ENCODE measurements at regions not wholly inside any gene's neighbourhood (a gene's known extent, or its start where the extent isn't known, plus 50 kb on each side); places are given as distances from the start of the nearest gene placed in this dataset.
"Not testable (repeated sequence)": the region's sequence is repeated elsewhere in the genome, so short reads cannot be mapped to it uniquely, and the experiment has no call there.

DNA sequence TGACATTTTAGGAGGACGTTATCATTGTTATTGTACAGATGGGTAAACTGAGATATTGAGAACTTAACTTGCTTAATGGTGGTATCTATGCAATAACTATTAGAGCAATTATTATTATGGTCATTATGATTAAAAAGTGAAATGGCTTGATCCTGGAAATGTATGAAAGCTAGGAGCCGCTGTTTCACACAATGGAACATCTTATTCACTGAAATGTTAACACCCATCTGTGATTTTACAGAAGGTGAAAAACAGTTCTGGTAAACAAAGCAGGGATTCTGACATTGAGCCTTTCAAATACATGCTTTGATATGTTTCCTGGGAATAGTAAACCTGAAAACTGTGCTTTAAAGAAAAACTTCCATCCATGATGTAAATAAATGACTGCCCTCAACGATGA is 261.4 kb downstream of the BTG1 start:
- no peak for DNase-seq (ENCODE audit: low read depth)
- H3K4me3 ChIP-seq (ENCODE audit: low read length) = no peak overlapping the region
- no peak for TF ChIP-seq CTCF (conservative IDR thresholded peaks at IDR 0.05; ENCODE audit: low read length)

DNA sequence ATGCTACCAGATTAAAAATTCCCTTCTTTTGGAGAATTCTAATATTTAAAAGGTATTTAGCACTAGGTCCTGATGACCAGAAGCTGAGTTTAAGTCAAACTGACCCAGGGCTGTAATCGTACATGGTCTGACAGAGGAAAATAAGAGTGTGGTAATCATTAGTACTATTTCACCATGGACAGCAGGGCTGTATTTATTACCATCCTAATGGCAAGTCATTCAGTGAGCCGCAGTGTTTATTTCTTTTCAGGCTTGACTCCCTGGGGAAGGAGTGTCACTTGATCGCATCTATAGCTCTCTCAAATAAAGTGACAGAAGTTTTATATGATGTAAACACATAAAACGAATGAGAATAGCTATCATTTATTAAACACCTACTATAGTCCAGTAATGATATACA is 261.8 kb downstream of the BTG1 start:
- DNase-seq (ENCODE audit: low read depth) = no peak
- no peak overlapping the region for H3K4me3 ChIP-seq (ENCODE audit: low read length)
- no peak for TF ChIP-seq CTCF (conservative IDR thresholded peaks at IDR 0.05; ENCODE audit: low read length)

DNA sequence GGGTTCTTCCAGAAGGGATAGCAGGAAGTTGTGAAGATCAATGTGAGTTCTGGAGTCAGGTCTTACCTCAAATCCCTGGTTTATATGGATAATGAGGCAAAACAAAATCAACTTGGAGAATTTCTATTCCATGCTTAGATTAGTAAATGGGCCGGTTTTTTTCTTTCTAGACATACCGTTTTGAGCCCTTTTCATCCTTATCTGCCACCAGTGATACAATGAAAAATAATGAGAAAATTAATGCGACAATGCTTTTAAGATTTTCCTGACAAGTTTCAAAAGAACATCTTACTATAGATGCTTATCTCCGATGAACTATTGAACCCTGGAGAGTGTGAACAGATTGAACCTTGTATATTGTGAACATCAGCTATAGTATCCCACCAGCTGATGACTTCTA is 262.7 kb downstream of the BTG1 start:
- DNase-seq (ENCODE audit: low read depth) = no peak
- no peak for TF ChIP-seq CTCF (conservative IDR thresholded peaks at IDR 0.05; ENCODE audit: low read length)
- no peak overlapping the region for H3K4me3 ChIP-seq (ENCODE audit: low read length)

DNA sequence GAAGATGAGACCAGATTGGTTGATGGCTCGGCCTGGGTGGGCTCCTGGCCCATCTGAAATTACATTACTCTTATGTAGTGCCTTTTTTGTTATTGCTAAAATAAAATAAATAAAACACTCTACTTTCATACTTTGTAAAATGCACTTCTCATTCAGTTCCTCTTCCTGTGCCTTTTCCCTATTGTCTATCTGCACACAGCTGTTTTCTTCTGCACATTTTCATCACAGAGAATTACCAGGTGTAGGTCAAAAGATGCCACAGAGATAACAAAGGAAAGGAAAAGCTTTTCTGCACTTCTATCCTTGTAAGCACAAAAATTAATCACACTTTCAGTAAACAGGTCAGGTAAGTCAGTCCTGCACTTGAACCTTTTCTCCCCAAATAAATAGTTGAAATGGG is 265.1 kb downstream of the BTG1 start:
- no peak for DNase-seq (ENCODE audit: low read depth)
- H3K4me3 ChIP-seq (ENCODE audit: low read length) = no peak overlapping the region
- no peak for TF ChIP-seq CTCF (conservative IDR thresholded peaks at IDR 0.05; ENCODE audit: low read length)

DNA sequence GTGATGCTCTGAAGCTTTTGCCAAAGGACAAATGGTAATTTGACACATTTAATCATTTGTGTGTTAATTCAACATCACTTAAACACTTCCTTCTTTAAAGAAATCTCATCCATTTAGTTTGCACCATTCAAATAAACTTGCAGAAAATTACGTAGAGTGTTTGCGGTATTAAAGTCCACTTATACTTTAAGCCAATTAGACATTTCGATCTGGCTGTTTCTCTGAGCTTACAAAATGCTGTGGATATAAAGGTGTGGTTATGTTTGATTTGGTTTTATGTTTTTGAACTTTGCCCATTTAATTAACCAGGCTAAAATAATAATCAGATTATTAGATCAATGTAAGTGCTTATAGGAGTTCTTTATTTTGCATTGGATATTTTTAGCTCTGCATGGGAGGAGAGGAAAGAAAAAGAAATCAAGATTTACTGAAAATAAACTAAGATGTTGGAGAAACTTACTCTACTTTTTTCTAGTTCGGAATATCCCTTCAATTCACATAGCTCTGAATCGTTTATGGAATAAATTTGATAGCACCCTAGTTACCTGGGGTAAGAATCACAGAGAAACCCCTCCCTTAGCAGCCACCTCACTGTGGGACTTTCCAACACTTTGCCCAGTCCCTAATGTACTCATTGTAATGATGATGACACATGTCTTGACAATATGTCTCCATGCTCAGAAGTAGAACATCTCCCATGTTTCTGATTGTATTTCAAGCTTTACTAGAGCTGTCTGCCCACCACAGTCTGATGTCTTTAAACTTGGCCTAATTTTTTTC is 268.0 kb downstream of the BTG1 start:
- no peak for TF ChIP-seq CTCF (conservative IDR thresholded peaks at IDR 0.05; ENCODE audit: low read length)
- H3K4me3 ChIP-seq (ENCODE audit: low read length) = no peak overlapping the region
- no peak for DNase-seq (ENCODE audit: low read depth)

GRCh38 chr12:91877022-91877421 is 268.6 kb downstream of the BTG1 start:
- TF ChIP-seq CTCF (conservative IDR thresholded peaks at IDR 0.05; ENCODE audit: low read length) = no peak
- DNase-seq (ENCODE audit: low read depth) = peak; percentile 67
- no peak overlapping the region for H3K4me3 ChIP-seq (ENCODE audit: low read length)

GRCh38 chr12:91875671-91876070 is 270.0 kb downstream of the BTG1 start:
- not testable (repeated sequence) for H3K4me3 ChIP-seq (ENCODE audit: low read length); DNase-seq (ENCODE audit: low read depth)

All from AG10803 (cell line).